Amygdala (tissue), 56 donors: ENCODE measurements at regions not wholly inside any gene's neighbourhood (a gene's known extent, or its start where the extent isn't known, plus 50 kb on each side); places are given as distances from the start of the nearest gene placed in this dataset.

Experiments
- DNase-seq, 56 donors: peaks; one replicate each; lab custom pipeline; 2025; lab: John Stamatoyannopoulos, UW

DNA sequence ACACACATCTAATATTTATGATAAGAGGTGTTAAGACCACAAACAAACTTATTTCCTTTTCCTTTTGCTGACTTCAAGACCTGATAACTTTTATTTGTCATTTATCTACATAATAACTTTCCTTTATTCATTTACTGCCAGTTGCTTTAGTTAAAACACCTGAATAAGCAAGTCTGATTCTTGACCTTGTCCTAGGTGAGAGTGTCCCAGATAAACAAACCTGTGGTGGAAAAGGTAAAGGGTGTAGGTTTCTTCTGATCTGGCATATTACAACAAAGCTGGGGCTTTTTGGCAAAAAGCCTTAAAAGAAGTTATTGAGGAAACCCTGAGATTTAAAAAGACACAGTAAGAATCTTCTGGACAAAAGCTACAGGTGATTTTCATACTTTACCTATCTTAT lies 191.5 kb downstream of the ZBBX start:
- no peak for DNase-seq

DNA sequence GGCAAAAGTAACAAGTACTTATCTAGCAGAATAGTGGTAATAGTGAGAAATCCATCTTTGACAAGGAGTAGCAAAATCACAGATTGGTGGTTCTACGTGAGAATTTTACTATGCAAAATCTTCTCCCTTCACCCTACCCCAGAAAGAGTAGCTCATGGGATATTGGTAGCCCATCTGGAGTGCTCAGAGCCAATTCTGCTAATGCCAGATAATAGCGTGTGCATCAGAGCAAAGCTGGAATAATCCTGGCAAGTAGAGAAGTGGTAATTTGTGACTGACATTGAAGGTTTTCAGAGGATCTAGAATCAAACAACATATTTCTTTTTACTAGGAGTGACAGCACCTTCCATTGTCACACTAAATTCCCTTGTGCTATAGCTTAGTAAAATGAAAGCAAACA lies 192.9 kb downstream of the ZBBX start:
- DNase-seq = no peak

DNA sequence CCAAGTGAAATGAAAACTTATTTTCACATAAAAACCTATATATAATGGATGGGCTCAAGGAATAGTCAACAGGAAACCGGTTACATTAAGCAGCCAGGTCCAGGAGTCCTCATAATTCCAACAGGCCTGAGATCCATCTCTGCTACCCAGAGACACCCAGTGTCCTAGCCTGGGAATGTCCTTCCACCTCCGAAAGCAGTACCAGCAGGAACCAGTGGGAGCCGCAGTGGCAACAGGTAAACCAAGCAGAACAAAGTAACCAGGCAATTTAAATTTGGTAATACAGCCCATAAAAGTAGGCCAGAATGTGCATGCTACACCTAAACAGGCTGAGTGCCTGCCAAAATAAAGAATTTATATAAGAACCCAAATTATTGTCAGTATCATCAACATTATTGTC lies 195.6 kb downstream of the ZBBX start:
- DNase-seq = no peak

DNA sequence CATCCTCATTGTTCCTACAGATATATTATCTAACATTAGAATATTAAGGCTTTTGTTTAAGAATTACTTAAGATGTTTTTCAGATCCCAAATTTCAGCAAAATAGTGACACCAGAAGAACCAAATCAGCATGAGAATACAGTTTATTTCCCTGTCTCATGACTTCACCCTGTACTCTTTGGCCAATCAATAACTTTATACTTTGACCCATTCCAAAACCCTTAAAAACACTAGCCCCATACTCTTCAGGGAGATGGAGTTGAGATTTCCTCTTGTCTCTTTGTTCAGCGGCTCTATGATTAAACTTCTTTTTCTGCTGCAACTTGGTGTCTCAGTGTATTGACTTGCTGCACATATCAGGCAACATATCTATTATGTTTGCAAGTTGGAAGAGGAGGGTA lies 207.7 kb downstream of the ZBBX start:
- DNase-seq = no peak

DNA sequence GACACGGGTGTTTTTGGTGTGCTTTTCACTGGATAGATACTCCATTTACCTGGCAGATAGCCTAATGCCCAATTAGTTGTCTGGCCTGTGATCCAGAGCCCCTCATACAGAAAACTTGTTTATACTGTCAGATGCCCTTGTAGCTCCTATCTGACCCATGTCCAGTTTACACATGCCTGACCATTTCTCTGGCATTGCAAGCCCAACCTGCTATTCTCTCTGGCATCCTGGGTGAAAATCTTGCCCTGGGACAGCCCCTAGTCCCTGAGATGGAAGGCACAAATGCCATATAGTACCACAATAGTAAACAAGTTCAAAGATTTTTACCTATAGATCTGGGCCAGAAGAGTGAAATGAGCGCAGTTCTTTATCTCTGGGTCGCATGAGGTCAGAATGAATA lies 212.6 kb downstream of the ZBBX start:
- DNase-seq = no peak

DNA sequence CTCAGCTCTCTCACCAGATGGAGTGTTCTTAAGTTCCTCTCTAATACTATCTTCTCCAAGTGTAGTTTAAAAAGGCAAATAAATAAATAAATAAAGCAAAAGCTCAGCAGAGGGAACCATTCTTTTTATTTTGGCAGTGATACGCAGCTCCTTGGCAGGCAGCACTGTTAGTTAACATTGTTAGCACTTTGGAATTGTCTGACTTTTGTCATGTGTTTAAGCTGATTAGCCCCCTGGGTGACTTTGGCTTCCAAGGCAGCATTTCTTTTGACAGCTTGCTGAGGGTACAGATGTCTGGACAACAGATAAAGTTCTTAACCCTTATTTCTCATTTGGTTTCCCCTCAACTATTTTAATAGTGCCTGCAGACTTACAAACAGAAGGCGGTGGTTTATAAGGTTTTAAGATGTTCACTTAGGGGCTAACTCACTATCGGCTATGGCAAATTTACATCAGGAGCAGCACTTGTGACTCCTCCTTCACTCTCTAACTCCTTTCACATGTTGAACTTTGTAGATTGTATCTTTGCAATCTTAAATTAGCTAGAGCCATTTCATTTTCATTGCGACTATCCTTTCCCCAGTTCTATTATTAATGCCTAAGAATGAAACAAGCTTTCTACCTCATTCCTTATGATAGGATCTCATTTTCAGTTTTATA lies 213.4 kb downstream of the ZBBX start:
- DNase-seq = peak in 2 of 56 donors; percentile 1 to 3

DNA sequence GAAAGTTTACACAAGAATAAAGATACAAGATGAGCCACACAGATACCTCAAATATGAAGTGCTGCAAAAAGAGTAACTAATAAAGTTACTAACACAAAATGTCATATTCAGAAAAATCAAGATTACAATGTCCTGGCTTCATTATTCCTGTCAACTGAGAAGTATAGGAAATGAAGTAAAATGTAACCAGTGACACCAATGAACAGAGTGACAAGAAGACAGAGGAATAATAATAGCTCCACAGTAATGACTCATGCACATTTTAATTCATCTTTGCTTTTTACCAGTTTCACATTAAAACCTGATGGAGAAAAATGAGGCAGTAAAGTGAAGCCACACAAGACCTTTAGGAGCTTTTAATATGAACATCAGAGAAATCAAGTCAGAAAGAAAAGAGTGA lies 214.1 kb downstream of the ZBBX start:
- no peak for DNase-seq

DNA sequence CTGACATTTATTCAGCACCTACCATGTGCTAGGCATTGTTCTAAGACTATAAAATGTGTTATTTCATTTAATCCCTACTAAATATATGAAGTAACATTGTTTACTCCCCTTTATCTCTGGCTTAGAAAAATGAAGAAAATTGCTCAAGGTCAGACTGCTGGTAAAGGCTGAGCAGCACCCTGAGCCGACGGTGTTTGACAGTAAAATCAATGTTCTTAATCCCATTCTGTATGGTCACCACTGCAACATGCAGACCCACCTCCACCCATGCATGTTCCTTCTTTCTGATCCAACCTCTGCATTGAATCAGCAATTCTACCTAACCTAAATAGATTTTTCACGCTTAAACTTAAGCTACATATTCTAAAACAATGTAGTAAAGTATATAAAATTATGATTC lies 216.5 kb downstream of the ZBBX start:
- no peak for DNase-seq

DNA sequence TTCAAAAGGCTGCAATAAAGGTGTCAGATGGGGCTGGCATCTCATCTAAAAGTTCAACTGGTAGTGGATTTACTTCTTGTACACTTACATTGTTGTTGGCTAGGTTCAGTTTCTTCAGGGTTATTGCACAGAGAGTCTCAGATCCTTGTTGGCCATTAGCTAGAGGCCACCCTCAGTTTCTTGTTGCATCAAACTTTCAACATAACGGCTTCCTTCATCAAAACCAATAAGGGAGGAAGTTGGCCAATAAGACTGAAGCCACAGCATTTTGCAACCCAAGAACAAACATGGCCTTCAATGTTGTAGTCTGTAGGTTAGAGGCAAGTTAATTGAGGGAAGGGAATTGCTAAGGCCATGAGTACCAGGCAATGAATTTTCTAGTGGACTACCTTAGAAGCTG lies 218.0 kb downstream of the ZBBX start:
- no peak for DNase-seq

DNA sequence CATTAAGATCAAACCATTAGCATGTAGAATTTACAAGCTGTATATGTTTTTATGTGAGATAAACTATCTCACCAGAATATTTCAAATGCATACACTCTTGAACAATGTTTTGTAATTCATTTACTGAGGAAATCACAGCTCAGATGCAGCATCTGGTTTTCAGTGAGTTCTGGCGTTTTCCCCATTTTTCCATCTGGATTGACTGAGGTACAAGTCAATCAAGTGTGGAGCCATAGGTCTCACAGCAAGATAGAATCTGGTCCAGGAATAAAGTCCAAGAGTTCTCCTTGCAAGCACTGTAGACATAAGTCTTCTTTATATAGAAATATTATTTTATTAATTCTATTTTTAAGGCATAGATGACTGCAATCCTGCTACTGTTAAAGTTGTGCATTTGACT lies 219.3 kb downstream of the ZBBX start:
- no peak for DNase-seq

DNA sequence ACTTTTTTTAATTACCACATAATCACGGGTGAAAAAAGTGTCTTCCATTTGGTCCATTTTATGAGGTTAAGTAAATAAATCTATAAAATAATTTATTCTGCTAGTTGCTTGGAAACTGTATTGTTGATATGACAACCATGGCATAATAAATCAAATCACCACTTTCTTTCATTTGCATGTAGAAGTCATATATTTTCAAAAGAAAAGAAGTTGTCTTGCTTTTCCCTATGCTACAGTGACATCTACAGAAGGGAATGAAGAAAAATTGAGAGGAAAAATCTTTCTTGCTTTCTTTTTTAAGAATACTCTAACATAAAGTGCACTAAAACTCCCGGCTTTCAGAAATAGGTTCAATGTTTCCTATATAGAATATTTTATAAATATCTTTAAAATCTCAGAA lies 228.5 kb downstream of the ZBBX start:
- DNase-seq = no peak

DNA sequence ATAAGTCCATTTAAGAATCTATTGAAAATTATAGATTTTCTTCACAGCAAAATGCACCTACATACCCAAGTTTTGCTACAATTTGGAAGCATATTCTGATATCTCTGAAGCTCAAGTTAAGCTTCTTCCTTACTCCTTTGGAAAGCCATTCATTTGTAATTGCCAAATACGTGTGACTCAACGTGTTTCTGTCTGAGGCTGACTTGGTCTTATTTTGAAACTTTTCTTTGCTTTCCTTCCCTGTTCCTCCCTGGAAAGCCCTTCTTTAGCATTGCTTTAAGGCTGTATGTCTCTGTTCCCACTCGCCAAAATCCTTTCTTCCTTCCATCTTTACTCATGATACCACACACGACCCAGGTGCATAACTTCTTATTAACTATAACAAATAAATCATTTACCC lies 232.0 kb downstream of the ZBBX start:
- DNase-seq = no peak

DNA sequence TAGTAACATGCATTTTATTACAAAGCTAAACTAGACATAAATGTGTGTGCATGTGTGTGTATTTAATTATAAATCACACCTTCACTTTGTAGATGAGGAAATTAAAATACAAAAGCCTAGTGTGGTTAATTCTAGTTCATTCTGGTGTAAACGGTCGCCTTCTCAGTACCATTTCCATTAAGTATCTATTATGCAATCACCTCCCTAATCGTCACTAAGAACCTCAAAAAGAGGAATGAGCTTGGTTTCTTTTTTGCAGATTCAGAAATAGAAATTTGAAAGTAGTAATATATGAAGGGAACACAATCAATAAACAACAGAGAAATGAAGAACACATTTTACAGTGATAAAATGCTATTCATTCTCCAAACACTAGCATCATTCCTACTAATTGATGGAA lies 233.2 kb downstream of the ZBBX start:
- no peak for DNase-seq

DNA sequence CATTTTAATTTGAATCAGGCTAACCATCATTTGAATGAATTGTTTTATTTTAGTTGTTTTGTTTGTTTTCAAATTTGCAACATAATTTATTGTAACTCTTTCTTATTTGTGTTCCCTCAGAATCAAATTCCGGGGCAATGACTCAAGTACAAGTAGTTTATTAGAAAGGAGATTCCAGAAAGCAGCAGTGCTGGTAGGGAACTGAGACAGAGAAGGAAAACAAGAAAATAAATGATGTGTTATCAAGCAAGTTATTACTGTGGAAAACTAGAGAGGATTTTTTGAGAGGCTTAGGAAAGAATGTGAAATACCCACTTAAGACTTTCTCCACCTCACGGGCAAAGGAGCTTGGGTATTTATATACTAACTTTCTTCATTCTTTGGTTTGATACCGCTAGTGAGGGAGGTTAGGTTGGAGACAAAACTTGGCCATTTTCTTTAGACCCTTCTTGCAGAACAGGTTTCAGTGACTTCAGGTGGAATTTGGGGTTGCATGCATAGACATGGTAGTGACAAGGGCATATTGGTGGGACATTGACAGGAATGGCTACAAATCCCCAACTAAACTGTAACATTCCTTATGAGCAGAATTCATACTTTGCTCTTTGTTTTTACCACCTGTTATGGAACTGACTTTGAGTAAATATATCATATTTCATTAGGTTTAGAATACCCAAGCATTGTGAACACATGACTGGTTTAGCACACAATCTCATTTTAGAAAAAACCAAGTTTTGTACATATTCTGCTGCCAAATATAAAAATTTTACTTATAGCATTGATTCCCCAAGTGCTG lies 254.3 kb downstream of the ZBBX start:
- no peak for DNase-seq

DNA sequence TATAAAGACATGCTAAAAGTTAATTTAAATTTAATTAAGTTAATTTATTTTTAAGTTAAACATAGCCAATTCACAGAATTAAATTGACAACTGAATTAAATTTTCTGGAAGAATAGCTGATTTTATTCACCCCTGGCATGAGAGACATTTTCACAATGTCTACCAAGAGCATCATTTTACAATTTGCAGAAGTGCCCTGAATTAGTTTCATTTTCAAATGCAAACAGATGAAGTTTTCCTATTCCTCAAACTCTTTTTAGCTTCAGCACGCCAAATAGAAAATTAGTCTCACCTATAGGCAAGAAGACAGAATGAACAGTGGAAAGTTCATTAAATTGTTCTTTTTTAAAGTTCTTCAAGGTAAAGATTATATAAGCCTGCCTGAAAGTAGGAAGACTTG lies 259.3 kb downstream of the ZBBX start:
- no peak for DNase-seq

DNA sequence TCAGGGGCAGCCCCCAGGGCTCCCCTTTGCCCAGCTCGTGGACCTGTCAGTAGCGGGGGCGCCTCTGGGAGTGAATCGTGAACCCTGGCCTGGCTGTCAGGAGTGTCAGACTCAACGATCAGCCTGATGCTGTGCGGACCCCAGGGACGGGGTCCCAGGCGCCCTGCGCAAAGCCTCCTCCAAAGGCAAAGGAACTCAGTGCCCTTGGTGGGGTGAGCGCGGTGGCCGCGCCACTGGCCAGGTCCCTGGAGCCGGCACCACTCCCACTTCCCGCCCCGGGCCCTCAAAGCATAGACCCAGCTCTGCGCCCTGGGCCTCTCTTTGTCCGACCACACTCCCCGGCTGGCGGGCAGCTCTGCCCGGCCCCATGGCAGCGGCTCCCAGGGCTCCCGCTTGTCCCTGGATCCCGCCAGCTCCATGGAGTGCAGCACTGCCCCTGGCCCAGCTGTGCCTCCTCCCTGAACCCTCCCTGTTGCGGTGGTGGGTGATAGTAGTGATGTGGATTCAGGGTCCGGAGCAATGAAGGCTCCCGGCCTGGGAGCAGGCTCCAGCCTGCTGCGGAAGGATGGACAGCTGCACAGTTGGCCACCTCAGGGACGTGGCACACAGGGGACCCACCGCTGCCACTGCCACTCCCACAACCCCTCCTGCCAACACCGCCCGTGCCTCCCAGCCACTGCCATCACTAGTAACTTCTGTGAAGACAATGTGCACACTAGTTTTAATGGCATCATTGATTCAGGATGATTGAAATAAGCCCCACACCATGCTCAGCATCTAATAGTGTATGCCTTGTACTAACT lies 263.8 kb downstream of the ZBBX start:
- DNase-seq = no peak

DNA sequence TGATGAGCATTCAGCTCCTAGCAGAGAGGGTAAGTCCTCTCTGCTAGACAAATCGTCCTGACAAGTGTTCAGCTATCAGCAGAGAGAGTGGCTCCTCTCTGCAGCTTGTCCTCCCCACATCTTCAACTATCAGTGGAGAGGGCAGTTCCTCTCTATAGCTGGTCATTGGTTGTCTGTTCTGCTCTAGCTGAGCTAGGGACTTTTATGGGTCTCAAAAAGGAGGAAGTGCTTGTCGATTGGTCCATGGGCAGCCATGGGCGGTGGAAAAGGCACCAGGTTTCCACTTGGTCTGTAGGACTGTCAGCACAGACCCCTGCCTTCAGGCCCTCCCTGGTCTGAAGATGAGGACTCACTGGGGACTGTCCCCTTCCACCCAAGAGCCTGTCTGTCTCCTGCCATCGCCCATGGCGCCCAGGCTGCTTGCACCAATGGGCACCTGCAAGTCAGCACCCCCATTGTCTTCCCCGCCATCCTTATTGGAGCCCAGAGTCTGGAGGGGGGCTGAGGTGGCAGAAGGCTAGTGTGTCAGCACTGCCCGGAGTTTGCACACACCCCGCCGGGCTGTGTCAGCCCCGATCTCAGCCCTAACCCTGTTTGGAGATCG lies 264.7 kb downstream of the ZBBX start:
- DNase-seq = no peak

DNA sequence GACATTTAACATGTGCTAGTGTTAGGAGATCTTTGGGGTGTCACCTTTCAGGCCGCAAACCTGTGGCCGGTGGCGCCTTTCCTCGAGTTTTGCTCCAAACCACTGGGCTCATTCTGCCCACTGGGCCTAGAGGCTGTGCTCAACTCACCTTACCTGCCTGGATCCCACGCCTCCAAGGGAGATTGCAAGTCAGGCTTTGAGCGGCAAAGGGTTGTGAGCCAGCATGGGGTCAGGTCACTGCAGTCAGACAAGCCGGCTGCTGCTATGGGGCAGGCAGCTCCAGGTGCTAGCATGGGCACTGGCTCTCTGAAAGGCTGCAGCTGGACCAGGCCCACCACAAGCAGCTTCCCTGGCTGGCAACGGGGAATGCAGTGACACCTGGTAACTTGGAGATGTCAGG lies 265.5 kb downstream of the ZBBX start:
- DNase-seq = no peak

DNA sequence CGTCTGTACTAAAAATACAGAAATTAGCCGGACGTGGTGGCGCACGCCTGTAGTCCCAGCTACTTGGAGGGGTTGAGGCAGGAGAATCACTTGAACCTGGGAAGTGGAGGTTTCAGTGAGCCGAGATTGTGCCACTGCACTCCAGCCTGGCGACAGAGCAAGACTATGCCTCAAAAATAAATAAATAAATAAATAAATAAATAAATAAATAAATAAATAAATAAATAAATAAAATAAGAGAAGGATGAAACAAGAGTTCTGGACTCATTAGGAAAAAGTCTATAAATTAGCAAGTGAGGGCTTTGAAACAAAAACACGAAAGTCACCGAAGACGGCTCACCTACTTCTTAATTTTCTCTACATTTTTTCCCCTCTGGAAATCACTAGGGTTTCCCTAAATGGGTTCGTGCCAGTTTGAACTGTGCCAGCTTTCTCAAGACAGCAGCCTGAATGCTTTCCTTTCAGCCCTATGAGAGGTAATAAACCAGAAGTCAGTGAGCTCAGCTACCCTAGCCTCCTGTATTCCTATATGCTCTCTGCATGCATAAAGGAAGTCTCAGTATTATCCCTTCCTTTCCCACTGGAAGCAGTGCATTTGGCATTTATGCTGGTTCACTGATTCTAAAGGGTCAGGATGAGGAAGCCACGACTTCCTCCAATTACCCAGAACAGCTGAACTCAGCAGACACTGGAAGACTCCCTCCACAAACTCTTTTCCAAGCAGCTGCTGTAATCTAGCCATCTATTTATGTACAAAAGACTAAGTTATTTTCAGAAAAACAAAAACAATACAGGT lies 266.9 kb downstream of the ZBBX start:
- DNase-seq = no peak

DNA sequence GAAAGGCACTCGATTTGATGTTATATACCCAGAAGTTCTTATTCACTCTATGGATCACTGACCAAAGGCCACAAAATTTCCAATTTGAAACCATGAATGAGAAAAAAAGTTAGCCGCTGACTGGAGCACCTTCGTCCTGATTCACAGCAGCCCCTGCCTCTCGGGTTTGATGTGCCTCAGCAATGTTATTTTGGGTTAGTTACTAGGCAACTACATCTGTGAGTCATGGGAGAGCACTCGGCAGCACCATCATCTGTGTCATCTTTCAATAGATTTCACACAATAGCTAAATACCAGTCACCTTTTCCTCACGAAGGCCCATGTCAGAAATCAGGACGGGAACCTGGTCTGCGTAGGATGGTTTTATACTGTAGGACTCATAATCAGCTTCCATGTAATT lies 269.2 kb downstream of the ZBBX start:
- peak in 6 of 56 donors; percentile 1 to 34 (median 6) for DNase-seq
